ENCODE measurements at regions not wholly inside any gene's neighbourhood (a gene's known extent, or its start where the extent isn't known, plus 50 kb on each side); places are given as distances from the start of the nearest gene placed in this dataset.

- Histone ChIP-seq H4K20me1 (ENCODE audit: control insufficient read depth, insufficient read depth) (no peaks in the 10 kb centered on the region), H3K36me3 (ENCODE audit: control insufficient read depth in 2 of 2, insufficient read depth in 2 of 2, low read length in 1 of 2) (no peaks in the 10 kb centered on the region), H3K9ac (ENCODE audit: control insufficient read depth, insufficient read depth, low read length) (no peak overlapping the region), H2AFZ (ENCODE audit: control insufficient read depth, low read depth, low read length) (no peak overlapping the region), H3K79me2 (ENCODE audit: control insufficient read depth, insufficient read depth, low read length) (no peaks in the 10 kb centered on the region), H3K4me3 (no peak overlapping the region), H3K27ac (ENCODE audit: control insufficient read depth, insufficient read depth) (no peak overlapping the region), H3K27me3 (replicated peaks in 1 of 2; ENCODE audit: control insufficient read depth in 2 of 2, insufficient read depth in 2 of 2, low read length in 1 of 2) (peaks cover 0 to 1% of the 10 kb centered on the region in 2 experiments; a peak in 2 of 4 replicates), H3K4me1 (ENCODE audit: control insufficient read depth, insufficient read depth, low read length) (no peaks in the 10 kb centered on the region), H3K4me2 (ENCODE audit: control insufficient read depth, insufficient read depth) (no peak overlapping the region), H3K9me3 (replicated peaks; ENCODE audit: control insufficient read depth, insufficient read depth, low read length) (no peaks in the 10 kb centered on the region)
- ChIA-PET SMC1A (ENCODE audit: uncharacterized antibody, unreplicated experiment) (interaction anchor here (1.0 kb wide), 1 partner anchor 23 kb away, joined by 3 read pairs; no protein-coding TSS in a partner anchor), CTCF (no interaction called here), RAD21 (ENCODE audit: unreplicated experiment) (no interaction called here), POLR2A (no interaction called here)
- no TSS peak for BruUV-seq (replicated peaks)
- no peak for ATAC-seq
- WGBS (ENCODE audit: insufficient coverage, insufficient replicate concordance, low lambda C conversion rate, missing lambda C conversion rate): 40% methylated on average over 27 of the region's 27 CpGs
- TF ChIP-seq CEBPZ (IDR thresholded peaks at IDR 0.05; ENCODE audit: low read depth, low read length) (no peak), RFX5 (IDR thresholded peaks at IDR 0.05; ENCODE audit: low read depth, low read length) (no peak), ATF3 (IDR thresholded peaks at IDR 0.05; ENCODE audit: borderline replicate concordance, extremely low read depth, low read depth, low read length) (no peak), SUZ12 (IDR thresholded peaks at IDR 0.05; ENCODE audit: unreplicated experiment) (no peak), ZBTB4 (CRISPR knock-in tag; IDR thresholded peaks at IDR 0.05) (no peak), CBX3 (IDR thresholded peaks at IDR 0.05; ENCODE audit: borderline replicate concordance, low read depth) (no peak), NKRF (conservative IDR thresholded peaks at IDR 0.05) (no peak), E4F1 (IDR thresholded peaks at IDR 0.05; ENCODE audit: borderline replicate concordance, partially characterized antibody) (no peak), ZNF217 (IDR thresholded peaks at IDR 0.05) (no peak)
- intact Hi-C loops (cut with micrococcal nuclease; ENCODE audit: unreplicated experiment): no loop called here
- in situ Hi-C loops (cut with MboI): no loop called here
- no peak for DNase-seq (ENCODE audit: low read depth, low spot score)
- FAIRE-seq: no peak
Measured at GRCh38 chr16:86733546-86734254, 155.4 kb downstream of the FOXL1 start.
